Upper lobe of left lung (tissue), 4 donors: ENCODE measurements at regions not wholly inside any gene's neighbourhood (a gene's known extent, or its start where the extent isn't known, plus 50 kb on each side); places are given as distances from the start of the nearest gene placed in this dataset.

Experiments
- CTCF ChIP-seq, 6 experiments: fragments of 450-650 bp in 4 of 6; fragments of 200-600 bp in 2 of 6; sonication (generic) in 2 of 6; IDR thresholded peaks; one replicate each; pipeline ENCODE4 v1.5.1; 2016 to 2019; ENCODE audit warnings: antibody characterized with exemption in 6 of 6
- EP300 ChIP-seq, 4 donors: sonication (generic); formaldehyde crosslinking; IDR thresholded peaks; one replicate each; pipeline ENCODE4 v1.5.1; 2017; ENCODE audit warnings: antibody characterized with exemption in 4 of 4, control low read depth in 2 of 4
- POLR2AphosphoS5 ChIP-seq, 2 donors: sonication (generic); formaldehyde crosslinking; IDR thresholded peaks; one replicate each; pipeline ENCODE4 v1.5.1; 2017; ENCODE audit warnings: antibody characterized with exemption in 2 of 2

GRCh38 chr2:145197944-145198343 lies 678.0 kb upstream of the ZEB2 start:
- TF ChIP-seq CTCF (IDR thresholded peaks at IDR 0.05) (no peak), POLR2AphosphoS5 (IDR thresholded peaks at IDR 0.05) (no peak), EP300 (IDR thresholded peaks at IDR 0.05) (no peak)
